Transverse colon (tissue), 4 donors: ENCODE measurements at regions not wholly inside any gene's neighbourhood (a gene's known extent, or its start where the extent isn't known, plus 50 kb on each side); places are given as distances from the start of the nearest gene placed in this dataset.

Source experiments
- EP300 ChIP-seq: sonication (generic); formaldehyde crosslinking; IDR thresholded peaks from one replicate; pipeline ENCODE4 v1.6.1; 2017; ENCODE audit warnings: antibody characterized with exemption, low read depth
- POLR2A ChIP-seq: fragments of 450-650 bp; IDR thresholded peaks from one replicate; pipeline ENCODE4 v1.6.1; 2016; ENCODE audit warnings: antibody characterized with exemption, mild to moderate bottlenecking, moderate library complexity
- POLR2AphosphoS5 ChIP-seq, 3 donors: sonication (generic); formaldehyde crosslinking; IDR thresholded peaks; one replicate each; pipeline ENCODE4 v1.6.1; 2016; ENCODE audit warnings: antibody characterized with exemption in 3 of 3
- TF ChIP-seq, protein P1 (sequence below), 5 experiments: fragments of 200-600 bp in 3 of 5; fragments of 450-650 bp in 2 of 5; sonication (generic) in 3 of 5; IDR thresholded peaks; 1 replicate in 2 of 5; 2 replicates in 3 of 5; pipeline ENCODE4 v1.5.1; 2016 to 2017; ENCODE audit warnings: antibody characterized with exemption in 5 of 5, inconsistent platforms in 3 of 5, mild to moderate bottlenecking in 2 of 5, moderate library complexity in 1 of 5

DNA sequence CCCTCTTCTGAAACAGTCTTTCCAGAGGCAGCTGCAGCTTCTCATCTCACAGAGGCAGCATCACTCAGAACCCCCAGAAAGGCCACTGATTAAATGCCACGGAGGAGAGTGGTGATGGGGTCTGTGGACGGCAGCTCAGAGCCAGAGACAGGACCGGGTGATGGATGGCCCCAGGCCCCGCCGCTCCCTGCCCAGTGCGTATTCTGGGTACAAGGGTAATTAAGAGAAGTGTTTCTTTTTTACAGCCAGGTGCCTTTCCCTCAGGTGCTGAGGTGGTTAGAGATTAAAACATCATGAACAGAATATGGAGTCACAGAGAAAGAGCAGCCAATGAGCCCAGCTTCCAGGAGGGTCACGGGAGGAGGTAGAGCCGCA, 434.5 kb downstream of the PREX1 start:
- TF ChIP-seq, protein P1, sequence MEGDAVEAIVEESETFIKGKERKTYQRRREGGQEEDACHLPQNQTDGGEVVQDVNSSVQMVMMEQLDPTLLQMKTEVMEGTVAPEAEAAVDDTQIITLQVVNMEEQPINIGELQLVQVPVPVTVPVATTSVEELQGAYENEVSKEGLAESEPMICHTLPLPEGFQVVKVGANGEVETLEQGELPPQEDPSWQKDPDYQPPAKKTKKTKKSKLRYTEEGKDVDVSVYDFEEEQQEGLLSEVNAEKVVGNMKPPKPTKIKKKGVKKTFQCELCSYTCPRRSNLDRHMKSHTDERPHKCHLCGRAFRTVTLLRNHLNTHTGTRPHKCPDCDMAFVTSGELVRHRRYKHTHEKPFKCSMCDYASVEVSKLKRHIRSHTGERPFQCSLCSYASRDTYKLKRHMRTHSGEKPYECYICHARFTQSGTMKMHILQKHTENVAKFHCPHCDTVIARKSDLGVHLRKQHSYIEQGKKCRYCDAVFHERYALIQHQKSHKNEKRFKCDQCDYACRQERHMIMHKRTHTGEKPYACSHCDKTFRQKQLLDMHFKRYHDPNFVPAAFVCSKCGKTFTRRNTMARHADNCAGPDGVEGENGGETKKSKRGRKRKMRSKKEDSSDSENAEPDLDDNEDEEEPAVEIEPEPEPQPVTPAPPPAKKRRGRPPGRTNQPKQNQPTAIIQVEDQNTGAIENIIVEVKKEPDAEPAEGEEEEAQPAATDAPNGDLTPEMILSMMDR (IDR thresholded peaks at IDR 0.05), result no peak
- TF ChIP-seq POLR2A (no peak), EP300 (no peak), POLR2AphosphoS5 (IDR thresholded peaks at IDR 0.05) (no peak)
